Stimulated activated CD8-positive, alpha-beta memory T cell treated with anti-CD3 and anti-CD28 coated beads, Interleukin-12 subunit alpha, Interleukin-12 subunit beta, amount 100 ng/mL, for 24 hours (primary cell): ENCODE measurements at regions not wholly inside any gene's neighbourhood (a gene's known extent, or its start where the extent isn't known, plus 50 kb on each side); places are given as distances from the start of the nearest gene placed in this dataset.

ENCODE experiments used
- DNase-seq: peaks from one replicate; pipeline ENCODE4 v3.0.0-alpha.2; 2020; ENCODE audit errors: extremely low read depth

DNA sequence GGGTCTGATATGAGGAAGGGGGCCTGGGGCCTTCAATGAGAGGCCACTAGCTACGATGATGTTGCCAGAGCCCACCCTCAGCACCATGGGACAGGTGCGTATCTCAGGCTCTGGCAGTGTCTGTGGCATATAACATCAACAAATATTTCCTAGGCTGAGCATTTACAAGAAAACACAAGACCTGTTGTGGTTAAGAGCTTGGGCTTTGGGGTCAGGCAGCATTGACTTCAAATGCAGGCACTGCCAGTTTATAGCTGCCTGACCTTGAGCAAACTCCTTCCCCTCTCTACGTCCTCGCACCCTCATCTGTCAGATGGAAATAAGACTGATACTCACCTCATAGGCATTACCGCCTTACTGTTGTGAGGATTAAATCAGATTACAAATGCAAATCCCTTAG is 156.0 kb downstream of the KATNAL1 start:
- no peak for DNase-seq

GRCh38 chr13:30149248-30149647 is 158.1 kb downstream of the KATNAL1 start:
- no peak for DNase-seq

DNA sequence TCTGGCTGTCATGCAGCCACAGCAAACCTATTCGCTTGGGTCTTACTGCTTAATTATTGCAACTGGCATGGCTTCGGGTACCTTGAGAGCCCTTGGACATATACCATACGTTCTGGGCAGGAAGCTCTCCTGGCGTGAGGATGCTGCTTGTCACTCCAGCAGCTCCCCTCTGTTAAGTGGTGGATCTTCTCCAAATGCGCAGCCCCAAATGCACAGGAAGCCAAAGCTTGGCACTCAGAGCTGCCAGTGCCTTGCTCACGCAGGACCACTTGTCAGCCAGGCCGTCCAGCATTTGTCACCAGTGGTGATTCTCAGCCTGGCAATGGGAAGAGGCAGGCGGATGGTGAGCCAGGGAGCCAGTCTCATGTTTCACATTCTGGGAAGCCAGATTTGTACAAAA is 158.6 kb downstream of the KATNAL1 start:
- no peak for DNase-seq

GRCh38 chr13:30148171-30148754 is 159.1 kb downstream of the KATNAL1 start:
- DNase-seq, result no peak

GRCh38 chr13:30147421-30147820 is 159.9 kb downstream of the KATNAL1 start:
- DNase-seq, result no peak

DNA sequence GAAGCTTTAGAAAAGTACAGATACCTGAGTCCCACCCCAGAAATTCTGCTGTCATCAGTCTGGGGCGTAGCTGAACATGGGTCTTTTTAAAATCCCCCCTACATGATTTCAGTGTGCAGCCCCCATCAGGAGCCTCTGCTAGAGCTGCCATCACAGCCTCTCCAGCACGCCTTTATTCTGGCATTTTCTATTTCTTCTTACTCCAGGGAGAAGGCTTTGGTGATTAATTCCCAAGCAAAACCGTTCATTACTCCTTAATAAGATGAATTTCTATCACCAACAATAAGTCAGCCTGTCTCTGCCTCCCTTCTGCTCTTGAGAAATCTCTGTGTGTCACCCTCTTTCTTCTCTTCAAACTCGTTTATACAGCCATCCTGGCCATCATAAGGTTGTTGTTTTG is 160.3 kb downstream of the KATNAL1 start:
- no peak for DNase-seq

DNA sequence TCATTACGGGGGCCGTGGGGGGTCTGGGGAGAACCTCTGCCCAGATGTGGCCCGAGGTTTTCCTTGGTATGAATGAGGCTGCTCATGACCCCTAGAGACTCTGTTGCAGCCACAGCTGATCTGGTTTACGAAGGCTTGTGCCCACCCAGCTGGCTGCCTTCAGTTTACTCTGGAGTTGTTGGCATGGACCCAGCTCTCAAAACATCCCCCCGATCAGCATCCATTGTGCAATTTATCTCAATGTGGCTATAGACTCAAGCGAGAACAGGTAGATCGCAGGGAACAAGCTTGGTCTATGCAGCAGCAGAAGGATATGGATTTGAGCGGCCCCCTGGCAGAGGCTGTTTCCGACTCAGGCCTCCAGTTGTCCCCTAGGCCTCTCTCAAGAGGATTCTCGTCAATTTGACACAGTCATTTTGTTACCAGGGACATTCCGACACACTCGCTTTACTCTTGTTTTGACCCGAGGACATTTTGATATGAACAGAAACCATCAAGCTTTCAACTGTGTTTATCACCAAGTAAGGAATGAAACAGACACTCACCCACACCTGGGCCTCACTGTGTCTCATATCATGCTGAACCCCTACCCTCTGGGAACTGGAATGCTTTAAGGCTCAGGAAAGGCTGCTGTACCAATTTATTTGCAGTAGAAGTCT is 161.5 kb downstream of the KATNAL1 start:
- DNase-seq, result no peak

- no peak for DNase-seq
Observed at GRCh38 chr13:30143666-30144400, 163.5 kb downstream of the KATNAL1 start.

DNA sequence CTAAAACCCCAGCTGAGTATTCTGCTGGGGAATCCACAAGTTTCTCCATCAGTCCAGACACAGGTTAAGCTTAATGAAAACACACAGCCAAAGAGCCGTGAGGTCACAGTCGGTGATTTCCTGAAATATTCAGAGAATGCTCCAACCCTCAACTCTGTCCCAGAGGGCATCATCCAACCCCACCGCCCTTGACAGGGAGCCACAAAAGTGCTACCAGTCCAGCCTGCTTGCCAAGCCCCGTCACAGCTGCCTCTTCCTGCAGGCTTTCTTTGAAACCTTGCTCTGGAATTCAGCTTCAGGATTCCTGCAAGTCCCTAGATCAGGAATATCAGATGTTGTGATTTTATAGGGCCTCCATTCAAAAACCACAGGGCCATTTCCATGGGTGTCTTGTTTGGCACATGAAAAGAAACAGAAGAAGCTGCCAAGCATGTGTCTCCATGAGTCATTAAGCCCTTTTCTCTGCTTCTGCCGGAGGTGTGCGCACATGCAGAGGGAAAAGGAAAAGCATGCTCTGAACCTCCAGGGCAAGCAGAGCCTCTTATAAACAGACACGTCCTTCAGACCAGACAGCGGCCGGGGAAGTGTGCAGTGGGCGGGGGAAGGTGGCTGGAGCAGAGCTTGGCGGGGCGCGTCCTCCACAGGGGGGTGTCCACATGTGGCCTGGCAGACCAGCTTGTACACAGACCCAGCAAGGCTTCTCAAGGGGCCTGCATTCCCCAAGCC is 164.7 kb downstream of the KATNAL1 start:
- DNase-seq, result no peak

GRCh38 chr13:30141775-30142485 is 165.4 kb downstream of the KATNAL1 start:
- DNase-seq, result no peak

GRCh38 chr13:30140973-30141372 is 166.4 kb downstream of the KATNAL1 start:
- no peak for DNase-seq

DNA sequence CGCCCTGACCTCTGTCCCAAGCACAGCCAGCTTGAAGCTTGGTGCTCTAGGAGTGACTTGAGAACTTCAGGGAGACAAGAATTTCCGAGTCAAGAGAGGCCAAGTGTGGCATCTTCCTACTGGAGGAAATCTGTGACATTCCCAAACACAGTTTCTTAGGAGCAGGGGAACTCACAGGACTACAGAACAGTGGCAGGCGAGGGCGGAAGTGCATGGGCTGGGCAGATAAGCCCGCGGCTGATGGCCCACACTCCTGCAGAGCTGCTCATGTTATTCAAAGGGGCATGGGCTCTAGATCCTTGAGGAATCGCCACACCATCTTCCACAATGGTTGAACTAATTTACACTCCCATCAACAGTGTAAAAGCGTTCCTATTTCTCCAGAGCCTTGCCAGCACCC is 168.8 kb downstream of the KATNAL1 start:
- no peak for DNase-seq

GRCh38 chr13:30135868-30136267 is 171.5 kb downstream of the KATNAL1 start:
- DNase-seq, result no peak

- no peak for DNase-seq
Observed at GRCh38 chr13:30135351-30135750, 172.0 kb downstream of the KATNAL1 start.

DNA sequence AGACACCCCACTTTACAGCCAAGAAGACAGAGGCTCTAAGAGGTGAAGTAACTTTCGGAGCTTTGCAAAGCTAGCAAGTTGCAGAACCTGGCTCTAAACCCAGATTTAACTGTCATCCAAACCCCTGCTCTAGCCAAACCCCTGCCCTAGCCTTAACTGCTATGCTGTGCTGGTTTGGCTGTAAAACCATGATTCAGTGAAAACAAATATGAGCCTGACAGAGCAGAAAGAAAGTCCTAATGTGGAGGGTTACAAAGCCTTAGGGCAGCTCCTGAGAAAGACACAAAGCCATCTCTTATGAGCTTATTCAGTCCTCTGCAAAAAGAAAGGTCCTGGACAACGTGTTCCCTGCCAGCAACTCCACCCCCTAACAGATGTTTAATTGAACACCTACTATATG is 172.8 kb downstream of the KATNAL1 start:
- DNase-seq, result no peak

- DNase-seq, result no peak
Observed at GRCh38 chr13:30133996-30134395, 173.4 kb downstream of the KATNAL1 start.

DNA sequence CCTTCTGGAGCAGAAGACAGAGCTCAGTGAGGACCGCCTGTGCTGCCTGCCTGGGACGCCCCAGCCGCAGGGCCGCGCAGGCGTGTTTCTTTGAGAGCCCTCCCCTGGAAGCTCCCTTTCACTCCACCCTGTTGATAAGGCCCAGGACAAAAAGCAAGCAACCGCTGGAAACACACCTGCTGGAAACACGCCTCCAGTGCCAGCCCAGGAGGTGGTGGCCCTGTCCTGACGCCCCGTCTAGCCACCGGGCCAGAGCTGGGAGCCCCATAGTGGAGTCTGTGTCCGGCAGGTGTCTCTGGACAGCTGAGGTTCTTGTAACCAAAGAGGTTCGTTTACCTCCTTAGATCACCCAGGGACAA is 173.8 kb downstream of the KATNAL1 start:
- DNase-seq, result no peak

- peak; percentile 90 for DNase-seq
Observed at GRCh38 chr13:30132623-30133553, 174.5 kb downstream of the KATNAL1 start.

DNA sequence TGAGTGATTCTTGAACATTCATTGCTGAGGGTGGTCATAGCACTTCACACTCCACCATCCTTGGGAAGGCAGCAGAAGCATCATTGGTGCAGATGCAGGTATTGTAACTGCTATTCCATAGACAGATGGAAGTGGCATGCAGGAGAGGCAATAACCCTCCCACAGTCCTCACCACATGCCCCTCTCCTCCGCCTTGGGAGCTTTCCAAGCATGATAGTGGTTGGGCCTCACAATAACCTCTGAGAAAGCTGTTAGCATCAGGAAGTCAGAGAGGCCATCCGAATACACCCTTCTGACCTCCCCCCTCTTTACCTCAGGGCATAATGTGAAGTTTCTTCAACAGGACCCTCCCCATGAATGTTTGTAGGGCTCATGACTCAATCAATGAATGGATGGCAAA is 177.9 kb downstream of the KATNAL1 start:
- no peak for DNase-seq

DNA sequence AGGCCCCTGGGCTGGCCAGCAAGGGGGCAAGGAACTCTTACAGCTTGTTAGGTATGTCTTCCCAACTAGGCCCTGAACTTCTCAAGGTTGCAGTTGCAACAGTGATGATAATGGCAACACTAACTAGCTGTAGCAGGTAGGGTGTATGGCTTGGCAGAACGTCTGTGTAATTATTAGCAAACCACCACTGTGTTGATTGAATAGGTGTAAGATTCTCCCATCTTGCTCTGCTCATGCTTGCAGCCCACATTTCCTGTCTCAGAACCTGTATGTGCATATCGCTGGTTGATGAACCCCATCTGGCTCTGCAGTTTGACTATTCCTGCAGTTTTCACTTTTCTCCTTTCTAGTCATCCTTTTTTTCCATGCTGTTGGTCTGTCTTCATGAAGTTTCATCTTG is 178.8 kb downstream of the KATNAL1 start:
- no peak for DNase-seq

DNA sequence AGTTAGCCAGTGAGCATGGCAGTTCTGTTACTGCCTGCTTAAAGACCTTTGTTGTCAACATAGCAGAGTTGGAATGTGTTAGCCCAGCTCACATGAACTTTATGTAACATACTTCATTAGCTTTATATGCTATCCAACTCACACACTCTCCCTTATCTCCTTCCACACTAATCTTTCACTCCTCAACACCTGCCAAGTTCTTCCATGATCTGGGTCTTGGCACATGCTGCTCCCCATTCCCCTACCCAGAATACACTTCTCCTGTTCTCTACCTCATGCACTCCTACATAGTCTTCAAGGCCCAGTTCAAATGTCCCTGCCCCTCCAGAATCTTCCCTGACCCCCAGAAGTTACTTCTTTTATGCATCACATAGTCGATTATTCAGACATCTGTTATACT is 179.3 kb downstream of the KATNAL1 start:
- DNase-seq, result no peak
